ENCODE measurements at regions not wholly inside any gene's neighbourhood (a gene's known extent, or its start where the extent isn't known, plus 50 kb on each side); places are given as distances from the start of the nearest gene placed in this dataset.

GRCh38 chr11:80107415-80107814, 666.6 kb upstream of the TENM4 start:
- Histone ChIP-seq H2AFZ (ENCODE audit: low read length) (no peak overlapping the region), H3K14ac (ENCODE audit: insufficient read length) (no peak overlapping the region), H2BK20ac (ENCODE audit: low read length) (no peak overlapping the region), H2BK120ac (replicated peaks; ENCODE audit: low read depth, low read length) (no peak overlapping the region), H3K9me3 (ENCODE audit: insufficient read depth in 2 of 2, low read depth in 1 of 2, low read length in 1 of 2) (no peaks in the 10 kb centered on the region), H3K4me2 (ENCODE audit: insufficient read depth in 1 of 2, low read depth in 2 of 2, low read length in 2 of 2) (no peak overlapping the region), H3K4me1 (replicated peaks in 1 of 4; ENCODE audit: control insufficient read depth in 3 of 4, insufficient read depth in 4 of 4, low read length in 3 of 4) (no peaks in the 10 kb centered on the region), H4K20me1 (replicated peaks in 1 of 2; ENCODE audit: control insufficient read depth in 1 of 2, insufficient read depth in 2 of 2, low read length in 2 of 2) (no peaks in the 10 kb centered on the region), H3K56ac (replicated peaks; ENCODE audit: insufficient read length, low read depth, low read length) (no peak overlapping the region), H4K8ac (ENCODE audit: extremely low read depth, insufficient read depth, low read length) (no peak overlapping the region), H3K27ac (ENCODE audit: low read depth, low read length) (no peak overlapping the region), H2BK5ac (ENCODE audit: low read depth, low read length) (no peak overlapping the region), H4K5ac (ENCODE audit: insufficient read length, low read depth, low read length) (no peak overlapping the region), H2AK5ac (ENCODE audit: low read depth, low read length) (no peak overlapping the region), H3K23ac (ENCODE audit: insufficient read length) (no peak overlapping the region), H4K91ac (replicated peaks; ENCODE audit: insufficient read length, low read length) (no peak overlapping the region), H2BK12ac (ENCODE audit: low read depth, low read length) (no peak overlapping the region), H3K27me3 (replicated peaks in 1 of 4; ENCODE audit: control insufficient read depth in 3 of 4, extremely low read depth in 1 of 4, insufficient read depth in 3 of 4, low read length in 3 of 4) (no peaks in the 10 kb centered on the region), H2BK15ac (ENCODE audit: low read length) (no peak overlapping the region), H3K79me2 (ENCODE audit: control insufficient read depth in 1 of 2, insufficient read depth in 2 of 2, low read length in 2 of 2) (no peaks in the 10 kb centered on the region), H3K36me3 (ENCODE audit: control insufficient read depth in 2 of 4, insufficient read depth in 4 of 4, low read length in 3 of 4) (no peaks in the 10 kb centered on the region), H3K4me3 (ENCODE audit: extremely low read depth in 1 of 4, insufficient read depth in 2 of 4, low read depth in 3 of 4, low read length in 4 of 4) (no peak overlapping the region), H3K79me1 (ENCODE audit: low read depth, low read length) (no peaks in the 10 kb centered on the region), H3K4ac (replicated peaks; ENCODE audit: insufficient read length, low read depth, low read length) (no peak overlapping the region), H3K23me2 (ENCODE audit: low read depth, low read length) (no peaks in the 10 kb centered on the region), H3K18ac (ENCODE audit: extremely low read depth, low read length) (no peak overlapping the region), H3K9ac (replicated peaks in 1 of 4; ENCODE audit: extremely low read depth in 1 of 4, low read depth in 3 of 4, low read length in 3 of 4) (no peak overlapping the region)
- no peak for TF ChIP-seq CBX8 (IDR thresholded peaks at IDR 0.05; ENCODE audit: borderline replicate concordance, low read depth, low read length)
- peak; percentile 27 to 29; a peak in 3 of 4 replicates for TF ChIP-seq RAD21 (IDR thresholded peaks at IDR 0.05 in 1 of 2, conservative IDR thresholded peaks at IDR 0.05 in 1 of 2; ENCODE audit: low read depth in 2 of 2, low read length in 2 of 2)
- POLR2A ChIA-PET (ENCODE audit: partially characterized antibody) = no interaction called here
- CTCF ChIA-PET (ENCODE audit: partially characterized antibody) = no interaction called here
- DNase-seq (ENCODE audit: low read depth in 1 of 2, low spot score in 2 of 2) (no peak), FAIRE-seq (no peak)
- WGBS, 2 experiments (ENCODE audit: extremely low coverage in 1 of 2, insufficient coverage in 1 of 2, insufficient read length in 1 of 2, insufficient replicate concordance in 2 of 2, low coverage in 1 of 2, low lambda C conversion rate in 2 of 2, missing lambda C conversion rate in 1 of 2) = 87% methylated on average over 1 of the region's 1 CpG; no CpG with 5 or more reads in 1 of the 2 experiments

Measured in H1 (cell line).